Ascending aorta (tissue), 2 donors: ENCODE measurements at regions not wholly inside any gene's neighbourhood (a gene's known extent, or its start where the extent isn't known, plus 50 kb on each side); places are given as distances from the start of the nearest gene placed in this dataset.

Experiments used
- DNase-seq, 2 donors: peaks; one replicate each; pipeline ENCODE4 v3.0.0-alpha.2; 2019; ENCODE audit warnings: low spot score in 2 of 2
- H3K27ac ChIP-seq, 2 donors: fragments of 200-600 bp; sonication (generic); one replicate each; pipeline ENCODE4 v1.5.1; 2016 to 2017; ENCODE audit warnings: mild to moderate bottlenecking in 1 of 2
- H3K27me3 ChIP-seq: fragments of 200-600 bp; sonication (generic); one replicate; pipeline ENCODE4 v1.5.1; 2017
- H3K36me3 ChIP-seq, 2 donors: fragments of 200-600 bp; sonication (generic); one replicate each; pipeline ENCODE4 v1.5.1; 2016
- H3K4me1 ChIP-seq, 2 donors: fragments of 200-600 bp; sonication (generic); one replicate each; pipeline ENCODE4 v1.5.1; 2016 to 2017; ENCODE audit warnings: mild to moderate bottlenecking in 1 of 2
- H3K4me3 ChIP-seq, 2 donors: fragments of 200-600 bp; sonication (generic); one replicate each; pipeline ENCODE4 v1.5.1; 2016 to 2017; ENCODE audit warnings: mild to moderate bottlenecking in 1 of 2
- H3K9me3 ChIP-seq, 2 donors: fragments of 200-600 bp; sonication (generic); one replicate each; pipeline ENCODE4 v1.5.1; 2016
- intact Hi-C: fragments of 100-400 bp; cut with DNase I; formaldehyde crosslinking; loops from one replicate; pipeline ENCODE4 v1.15.1; 2023
- TF ChIP-seq, protein P1 (sequence below), 3 experiments: fragments of 200-600 bp in 2 of 3; fragments of 450-650 bp in 1 of 3; sonication (generic) in 2 of 3; IDR thresholded peaks; one replicate each; pipeline ENCODE4 v1.5.1; 2016 to 2019; ENCODE audit warnings: antibody characterized with exemption in 3 of 3, mild to moderate bottlenecking in 1 of 3, moderate library complexity in 1 of 3

DNA sequence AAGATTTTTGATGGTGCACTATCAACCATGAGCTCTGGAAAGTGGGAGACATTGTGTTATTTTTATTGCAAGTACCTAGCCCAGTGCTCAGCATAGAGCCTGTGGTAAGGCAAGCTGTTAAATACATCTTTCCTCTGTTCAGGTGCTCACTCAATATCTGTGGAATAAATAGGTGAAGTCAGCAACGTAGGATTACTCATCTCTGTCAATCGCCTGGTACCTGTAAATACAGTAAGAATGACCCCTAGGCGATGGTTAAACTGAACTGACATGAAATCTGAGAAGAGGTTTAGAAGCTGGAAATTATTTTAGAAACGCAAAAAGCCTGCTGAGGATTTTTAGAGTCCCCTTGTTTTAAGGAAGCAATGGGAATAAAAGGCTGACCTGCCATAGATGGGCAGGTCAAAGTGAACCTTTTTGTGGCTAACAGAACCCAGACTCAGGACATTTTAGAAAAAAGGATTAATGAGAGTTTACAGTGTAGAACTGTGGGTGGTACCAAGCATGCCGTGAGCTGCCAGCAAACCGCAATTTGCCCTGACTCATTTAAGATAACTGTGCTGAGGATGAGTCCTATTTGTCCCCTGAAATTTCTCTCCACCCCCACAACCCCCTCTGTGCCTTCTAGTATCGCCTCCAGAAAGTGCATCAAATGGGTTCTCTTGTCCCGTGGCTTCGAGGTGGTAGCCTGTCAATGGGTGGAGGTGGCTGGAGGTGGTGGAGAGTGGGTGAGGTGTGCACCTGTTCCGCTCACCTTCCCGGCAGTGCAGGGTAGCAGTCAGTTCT, 375.1 kb downstream of the MED10 start:
- Histone ChIP-seq H3K4me3 (no peak overlapping the region), H3K9me3 (no peaks in the 10 kb centered on the region), H3K27ac (no peak overlapping the region), H3K4me1 (no peaks in the 10 kb centered on the region), H3K36me3 (no peaks in the 10 kb centered on the region), H3K27me3 (no peaks in the 10 kb centered on the region)
- TF ChIP-seq, protein P1, sequence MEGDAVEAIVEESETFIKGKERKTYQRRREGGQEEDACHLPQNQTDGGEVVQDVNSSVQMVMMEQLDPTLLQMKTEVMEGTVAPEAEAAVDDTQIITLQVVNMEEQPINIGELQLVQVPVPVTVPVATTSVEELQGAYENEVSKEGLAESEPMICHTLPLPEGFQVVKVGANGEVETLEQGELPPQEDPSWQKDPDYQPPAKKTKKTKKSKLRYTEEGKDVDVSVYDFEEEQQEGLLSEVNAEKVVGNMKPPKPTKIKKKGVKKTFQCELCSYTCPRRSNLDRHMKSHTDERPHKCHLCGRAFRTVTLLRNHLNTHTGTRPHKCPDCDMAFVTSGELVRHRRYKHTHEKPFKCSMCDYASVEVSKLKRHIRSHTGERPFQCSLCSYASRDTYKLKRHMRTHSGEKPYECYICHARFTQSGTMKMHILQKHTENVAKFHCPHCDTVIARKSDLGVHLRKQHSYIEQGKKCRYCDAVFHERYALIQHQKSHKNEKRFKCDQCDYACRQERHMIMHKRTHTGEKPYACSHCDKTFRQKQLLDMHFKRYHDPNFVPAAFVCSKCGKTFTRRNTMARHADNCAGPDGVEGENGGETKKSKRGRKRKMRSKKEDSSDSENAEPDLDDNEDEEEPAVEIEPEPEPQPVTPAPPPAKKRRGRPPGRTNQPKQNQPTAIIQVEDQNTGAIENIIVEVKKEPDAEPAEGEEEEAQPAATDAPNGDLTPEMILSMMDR (IDR thresholded peaks at IDR 0.05): no peak
- intact Hi-C loops: no loop called here
- no peak for DNase-seq

DNA sequence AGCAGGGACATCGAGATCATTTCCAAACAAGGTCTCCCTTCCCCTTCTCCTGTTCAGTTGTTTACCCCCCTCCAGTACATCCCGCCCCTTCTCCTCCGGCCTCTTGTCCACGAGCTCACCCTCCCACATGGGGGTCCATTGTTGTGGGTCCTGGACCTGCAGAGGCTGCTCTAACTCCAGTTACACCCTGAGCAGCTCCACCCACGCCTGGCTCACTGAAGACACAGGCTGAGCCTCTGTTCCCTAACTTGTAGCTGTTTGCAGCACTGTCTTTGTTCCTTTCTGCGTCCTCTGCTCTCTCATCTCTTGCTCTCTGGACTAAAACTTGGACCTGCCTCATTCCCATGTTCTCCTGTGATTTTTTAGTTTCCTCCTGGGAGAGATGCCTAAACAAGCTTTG, 377.5 kb downstream of the MED10 start:
- intact Hi-C loops: no loop called here
- Histone ChIP-seq H3K27me3 (no peaks in the 10 kb centered on the region), H3K4me3 (no peak overlapping the region), H3K9me3 (peaks cover 0 to 10% of the 10 kb centered on the region in 2 donors), H3K36me3 (no peaks in the 10 kb centered on the region), H3K4me1 (no peaks in the 10 kb centered on the region), H3K27ac (no peak overlapping the region)
- no peak for DNase-seq
- TF ChIP-seq, protein P1 (IDR thresholded peaks at IDR 0.05): no peak

DNA sequence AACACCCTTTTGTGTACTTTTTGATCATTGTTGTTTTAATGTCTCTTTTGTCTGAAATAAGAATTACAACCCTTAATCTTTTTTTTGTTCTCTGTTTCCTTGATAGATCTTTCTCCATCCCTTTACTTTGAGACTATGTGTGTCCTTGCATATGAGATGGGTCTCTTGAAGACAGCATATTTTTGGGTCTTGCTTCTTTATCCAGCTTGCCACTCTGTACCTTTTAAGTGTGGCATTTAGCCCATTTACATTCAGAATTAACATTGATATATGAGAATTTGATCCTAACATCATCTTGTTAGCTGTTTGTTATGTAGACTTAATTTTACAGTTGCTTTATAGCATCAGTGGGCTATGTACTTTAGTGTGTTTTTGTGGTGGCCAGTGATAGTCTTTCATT, 382.5 kb downstream of the MED10 start:
- no peaks in the 10 kb centered on the region for H3K36me3 ChIP-seq

DNA sequence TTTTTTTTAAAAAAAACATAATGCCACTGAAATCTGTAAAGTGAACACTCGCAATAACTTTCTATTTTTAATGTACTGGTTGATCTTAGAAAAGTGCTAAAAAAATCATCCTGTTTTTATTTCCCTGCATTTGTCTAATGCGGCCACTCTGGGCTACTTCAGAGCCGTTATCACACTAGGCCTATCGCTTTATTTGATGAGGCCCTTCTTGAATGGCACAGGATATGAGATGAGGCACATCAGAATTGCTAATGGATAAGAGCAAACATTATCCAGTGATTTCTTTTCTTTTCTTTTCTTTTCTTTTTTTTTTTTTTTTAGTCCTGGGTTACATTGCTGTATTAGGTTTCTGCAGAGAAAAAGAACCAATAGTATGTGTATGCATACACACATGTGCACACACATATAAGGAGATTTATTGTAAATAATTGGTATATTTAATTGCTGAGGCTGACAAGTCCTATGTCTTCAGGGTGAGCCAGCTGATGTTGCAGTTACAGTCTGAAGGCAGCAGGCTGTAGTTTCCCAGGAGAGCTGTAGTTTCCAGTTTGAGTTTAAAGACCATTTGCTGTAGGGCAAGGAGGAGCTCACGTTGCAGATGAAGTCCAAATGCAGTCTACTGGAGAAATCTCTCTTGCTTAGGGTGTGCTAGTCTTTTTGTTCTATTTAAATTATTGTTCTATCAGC, 391.7 kb downstream of the MED10 start:
- intact Hi-C loops: no loop called here
- H3K4me3 ChIP-seq: no peak overlapping the region

More for the DNA sequence above, 382.5 kb downstream of the MED10 start:
- TF ChIP-seq, protein P1 (IDR thresholded peaks at IDR 0.05): no peak
- Histone ChIP-seq H3K4me3 (no peak overlapping the region), H3K27me3 (no peaks in the 10 kb centered on the region), H3K27ac (no peak overlapping the region), H3K4me1 (no peaks in the 10 kb centered on the region), H3K9me3 (peaks cover 0 to 20% of the 10 kb centered on the region in 2 donors)
- intact Hi-C loops: no loop called here
- DNase-seq: no peak

DNA sequence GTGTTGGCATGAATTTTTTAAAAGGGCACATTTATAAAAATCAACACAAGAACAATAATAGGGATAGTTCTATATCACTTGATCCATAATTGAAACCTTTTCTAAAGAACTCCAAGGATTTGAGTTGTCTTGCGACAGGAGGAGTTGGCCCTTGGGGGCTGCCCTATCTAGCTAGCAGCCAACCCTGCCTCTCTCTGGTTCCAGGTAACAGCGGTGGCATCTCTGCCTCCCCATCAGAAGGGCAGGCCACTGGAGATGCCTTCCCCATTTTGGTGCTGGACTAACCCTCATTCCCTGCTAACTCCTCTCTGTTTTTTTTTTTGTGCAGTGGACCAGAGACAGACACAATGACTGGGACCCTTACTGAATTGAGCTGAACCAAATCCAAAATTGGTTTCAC, 393.0 kb downstream of the MED10 start:
- Histone ChIP-seq H3K36me3 (no peaks in the 10 kb centered on the region), H3K4me1 (peaks cover 0 to 1% of the 10 kb centered on the region in 2 donors), H3K9me3 (no peaks in the 10 kb centered on the region), H3K27ac (no peak overlapping the region), H3K4me3 (no peak overlapping the region), H3K27me3 (no peaks in the 10 kb centered on the region)
- intact Hi-C loops: no loop called here
- TF ChIP-seq, protein P1 (IDR thresholded peaks at IDR 0.05): no peak
- no peak for DNase-seq

More for the DNA sequence above, 391.7 kb downstream of the MED10 start:
- no peak for DNase-seq
- H3K4me1 ChIP-seq: no peaks in the 10 kb centered on the region
- H3K27me3 ChIP-seq: no peaks in the 10 kb centered on the region
- H3K27ac ChIP-seq: no peak overlapping the region
- no peaks in the 10 kb centered on the region for H3K9me3 ChIP-seq
- H3K36me3 ChIP-seq: no peaks in the 10 kb centered on the region
- TF ChIP-seq, protein P1 (IDR thresholded peaks at IDR 0.05): no peak
